Hippocampal formation (tissue), 2 donors: ENCODE measurements at regions not wholly inside any gene's neighbourhood (a gene's known extent, or its start where the extent isn't known, plus 50 kb on each side); places are given as distances from the start of the nearest gene placed in this dataset.
A peak's percentile ranks its signal among the peaks of the same experiment; 100 is the strongest.

Experiments used
- DNase-seq, 2 donors: peaks; one replicate each; lab custom pipeline; 2025; lab: John Stamatoyannopoulos, UW

- no peak for DNase-seq
Observed at GRCh38 chr5:18105449-18105848, 471.2 kb downstream of the TAF11L14 start.

GRCh38 chr5:18111906-18112465, 477.7 kb downstream of the TAF11L14 start:
- no peak for DNase-seq

GRCh38 chr5:18113721-18114120, 479.5 kb downstream of the TAF11L14 start:
- DNase-seq, result peak; percentile 2 to 34

GRCh38 chr5:18114151-18114757, 480.0 kb downstream of the TAF11L14 start:
- DNase-seq, result no peak

- DNase-seq, result no peak
Observed at GRCh38 chr5:18117968-18118367, 483.7 kb downstream of the TAF11L14 start.

GRCh38 chr5:18119156-18119785, 485.0 kb downstream of the TAF11L14 start:
- DNase-seq, result no peak

GRCh38 chr5:18141222-18141621, 507.0 kb downstream of the TAF11L14 start:
- DNase-seq, result no peak

GRCh38 chr5:18142831-18143230, 508.6 kb downstream of the TAF11L14 start:
- no peak for DNase-seq

GRCh38 chr5:18152671-18153070, 518.4 kb downstream of the TAF11L14 start:
- DNase-seq, result no peak

- no peak for DNase-seq
Observed at GRCh38 chr5:18158166-18158565, 523.9 kb downstream of the TAF11L14 start.

GRCh38 chr5:18159331-18159730, 525.1 kb downstream of the TAF11L14 start:
- DNase-seq, result no peak

GRCh38 chr5:18171684-18172083, 537.4 kb downstream of the TAF11L14 start:
- no peak for DNase-seq

GRCh38 chr5:18179579-18179978, 545.3 kb downstream of the TAF11L14 start:
- no peak for DNase-seq

- DNase-seq, result no peak
Observed at GRCh38 chr5:18181575-18181974, 547.3 kb downstream of the TAF11L14 start.

- DNase-seq, result no peak
Observed at GRCh38 chr5:18195910-18196309, 561.6 kb downstream of the TAF11L14 start.

GRCh38 chr5:18197734-18198133, 563.5 kb downstream of the TAF11L14 start:
- DNase-seq, result no peak

GRCh38 chr5:18202164-18202563, 567.9 kb downstream of the TAF11L14 start:
- DNase-seq, result no peak

GRCh38 chr5:18203296-18203695, 569.0 kb downstream of the TAF11L14 start:
- no peak for DNase-seq

- DNase-seq, result no peak
Observed at GRCh38 chr5:18213666-18214065, 579.4 kb downstream of the TAF11L14 start.

- DNase-seq, result no peak
Observed at GRCh38 chr5:18216016-18216415, 581.8 kb downstream of the TAF11L14 start.

GRCh38 chr5:18216729-18217128, 582.5 kb downstream of the TAF11L14 start:
- no peak for DNase-seq

GRCh38 chr5:18219241-18219640, 585.0 kb downstream of the TAF11L14 start:
- DNase-seq, result no peak

GRCh38 chr5:18220631-18221030, 586.4 kb downstream of the TAF11L14 start:
- DNase-seq, result no peak

- no peak for DNase-seq
Observed at GRCh38 chr5:18236386-18236785, 602.1 kb downstream of the TAF11L14 start.
